ENCODE measurements at regions not wholly inside any gene's neighbourhood (a gene's known extent, or its start where the extent isn't known, plus 50 kb on each side); places are given as distances from the start of the nearest gene placed in this dataset.

DNA sequence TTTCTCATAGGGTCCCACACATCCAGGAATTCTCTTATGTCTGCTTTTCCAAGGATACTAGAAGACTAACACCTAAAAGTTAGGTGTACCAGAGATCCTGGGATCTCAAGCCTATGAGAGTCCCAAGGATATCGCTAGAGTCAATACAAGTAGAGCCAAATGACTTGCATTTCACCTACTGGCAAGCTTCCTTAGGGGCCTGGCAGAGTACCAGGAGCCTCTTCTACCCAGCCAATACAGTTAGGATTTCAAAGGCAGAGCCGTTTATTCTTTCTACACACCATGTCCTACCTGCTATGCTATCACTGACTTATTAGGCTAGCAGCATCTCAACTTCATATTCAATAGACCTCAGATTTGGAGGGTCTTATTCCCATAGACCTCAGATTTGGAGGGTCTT is 53.5 kb upstream of the UNC5B start:
- DNase-seq (ENCODE audit: low read depth), result no peak
- TF ChIP-seq, protein P1, sequence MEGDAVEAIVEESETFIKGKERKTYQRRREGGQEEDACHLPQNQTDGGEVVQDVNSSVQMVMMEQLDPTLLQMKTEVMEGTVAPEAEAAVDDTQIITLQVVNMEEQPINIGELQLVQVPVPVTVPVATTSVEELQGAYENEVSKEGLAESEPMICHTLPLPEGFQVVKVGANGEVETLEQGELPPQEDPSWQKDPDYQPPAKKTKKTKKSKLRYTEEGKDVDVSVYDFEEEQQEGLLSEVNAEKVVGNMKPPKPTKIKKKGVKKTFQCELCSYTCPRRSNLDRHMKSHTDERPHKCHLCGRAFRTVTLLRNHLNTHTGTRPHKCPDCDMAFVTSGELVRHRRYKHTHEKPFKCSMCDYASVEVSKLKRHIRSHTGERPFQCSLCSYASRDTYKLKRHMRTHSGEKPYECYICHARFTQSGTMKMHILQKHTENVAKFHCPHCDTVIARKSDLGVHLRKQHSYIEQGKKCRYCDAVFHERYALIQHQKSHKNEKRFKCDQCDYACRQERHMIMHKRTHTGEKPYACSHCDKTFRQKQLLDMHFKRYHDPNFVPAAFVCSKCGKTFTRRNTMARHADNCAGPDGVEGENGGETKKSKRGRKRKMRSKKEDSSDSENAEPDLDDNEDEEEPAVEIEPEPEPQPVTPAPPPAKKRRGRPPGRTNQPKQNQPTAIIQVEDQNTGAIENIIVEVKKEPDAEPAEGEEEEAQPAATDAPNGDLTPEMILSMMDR (IDR thresholded peaks at IDR 0.05; ENCODE audit: low read depth, low read length, missing control alignments), result no peak
- H3K4me3 ChIP-seq (ENCODE audit: low read depth, low read length), result no peak overlapping the region

DNA sequence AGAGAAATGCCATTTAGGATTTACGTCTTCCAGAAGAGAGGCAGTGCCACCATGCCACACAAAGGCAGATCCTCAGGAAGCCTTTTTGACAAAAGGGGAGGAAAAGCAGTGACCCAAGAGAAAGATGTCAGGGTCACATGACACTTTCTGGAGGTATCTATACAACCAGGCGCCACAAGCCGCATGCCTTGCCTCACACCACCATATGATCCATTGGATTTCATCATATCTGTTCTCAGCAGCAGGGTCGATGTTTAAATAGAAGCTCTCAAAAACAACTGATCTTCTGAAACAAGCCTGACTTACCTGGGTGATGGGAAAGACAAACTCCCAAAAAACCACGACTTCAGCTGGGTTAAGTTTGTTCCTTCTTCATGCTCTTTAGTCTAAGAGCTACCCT is 52.5 kb upstream of the UNC5B start:
- TF ChIP-seq, protein P1 (IDR thresholded peaks at IDR 0.05; ENCODE audit: low read depth, low read length, missing control alignments), result no peak
- no peak for DNase-seq (ENCODE audit: low read depth)
- H3K4me3 ChIP-seq (ENCODE audit: low read depth, low read length), result no peak overlapping the region

DNA sequence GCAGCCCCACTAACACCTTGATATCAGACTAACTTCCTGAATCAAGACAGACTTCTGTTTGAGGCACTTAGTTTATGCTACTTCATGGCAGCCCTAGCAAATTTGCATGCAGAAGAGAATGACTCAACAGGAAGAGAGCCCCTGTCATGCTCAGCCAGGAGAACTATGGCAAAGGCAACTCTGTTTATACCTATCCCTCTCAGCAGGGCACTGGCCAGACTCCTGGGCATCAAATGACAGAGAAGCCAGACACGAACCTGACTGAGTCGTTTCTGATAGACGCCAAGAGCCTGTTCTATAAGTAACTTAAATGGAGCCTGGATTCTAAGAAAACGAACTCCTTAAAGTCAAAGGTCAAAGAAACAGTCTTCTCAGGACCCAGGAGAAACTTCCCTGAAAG is 50.9 kb upstream of the UNC5B start:
- no peak overlapping the region for H3K4me3 ChIP-seq (ENCODE audit: low read depth, low read length)
- TF ChIP-seq, protein P1 (IDR thresholded peaks at IDR 0.05; ENCODE audit: low read depth, low read length, missing control alignments), result no peak
- no peak for DNase-seq (ENCODE audit: low read depth)

Measured in GM12864 (cell line).